ENCODE measurements at regions not wholly inside any gene's neighbourhood (a gene's known extent, or its start where the extent isn't known, plus 50 kb on each side); places are given as distances from the start of the nearest gene placed in this dataset.

DNA sequence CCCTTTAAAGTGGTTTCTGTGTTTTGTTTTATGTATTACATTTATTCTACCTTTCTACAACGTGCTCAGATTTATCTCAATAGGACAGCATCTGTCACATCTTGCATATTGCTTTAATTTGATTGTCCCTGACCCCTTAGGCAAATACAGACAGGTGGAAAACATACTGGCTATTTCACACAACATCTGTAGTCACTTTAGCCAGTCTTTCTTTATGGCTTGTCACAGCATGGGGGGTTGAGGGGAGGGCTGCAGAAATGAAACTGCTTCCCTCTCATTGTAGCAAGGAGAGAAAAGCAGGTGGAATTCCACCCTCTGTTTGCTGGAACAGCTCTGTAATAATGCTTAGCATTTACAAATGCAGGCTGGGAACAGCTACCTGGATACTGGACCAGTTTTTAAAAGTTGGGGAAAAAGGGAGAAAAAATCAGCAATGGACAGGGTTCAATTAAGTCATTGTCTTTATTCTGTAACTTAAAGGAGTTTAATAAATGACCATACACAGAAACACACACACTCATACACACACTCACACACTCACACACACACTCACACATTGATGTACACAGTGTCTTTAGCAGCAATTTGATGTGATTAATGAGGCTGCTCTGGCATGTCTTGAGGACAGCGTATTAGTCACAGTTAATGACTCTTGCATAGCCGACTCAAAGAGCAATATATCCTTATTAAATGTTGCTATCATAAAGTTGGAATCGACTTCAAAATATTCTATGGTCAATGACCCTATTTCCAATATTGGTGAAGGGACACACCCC, 283.7 kb upstream of the GBE1 start:
- TF ChIP-seq, protein P1, sequence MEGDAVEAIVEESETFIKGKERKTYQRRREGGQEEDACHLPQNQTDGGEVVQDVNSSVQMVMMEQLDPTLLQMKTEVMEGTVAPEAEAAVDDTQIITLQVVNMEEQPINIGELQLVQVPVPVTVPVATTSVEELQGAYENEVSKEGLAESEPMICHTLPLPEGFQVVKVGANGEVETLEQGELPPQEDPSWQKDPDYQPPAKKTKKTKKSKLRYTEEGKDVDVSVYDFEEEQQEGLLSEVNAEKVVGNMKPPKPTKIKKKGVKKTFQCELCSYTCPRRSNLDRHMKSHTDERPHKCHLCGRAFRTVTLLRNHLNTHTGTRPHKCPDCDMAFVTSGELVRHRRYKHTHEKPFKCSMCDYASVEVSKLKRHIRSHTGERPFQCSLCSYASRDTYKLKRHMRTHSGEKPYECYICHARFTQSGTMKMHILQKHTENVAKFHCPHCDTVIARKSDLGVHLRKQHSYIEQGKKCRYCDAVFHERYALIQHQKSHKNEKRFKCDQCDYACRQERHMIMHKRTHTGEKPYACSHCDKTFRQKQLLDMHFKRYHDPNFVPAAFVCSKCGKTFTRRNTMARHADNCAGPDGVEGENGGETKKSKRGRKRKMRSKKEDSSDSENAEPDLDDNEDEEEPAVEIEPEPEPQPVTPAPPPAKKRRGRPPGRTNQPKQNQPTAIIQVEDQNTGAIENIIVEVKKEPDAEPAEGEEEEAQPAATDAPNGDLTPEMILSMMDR (IDR thresholded peaks at IDR 0.05; ENCODE audit: unreplicated experiment), result no peak
- no peaks in the 10 kb centered on the region for H3K36me3 Mint-ChIP-seq (ENCODE audit: low read depth, unreplicated experiment)
- no peaks in the 10 kb centered on the region for H3K27me3 Mint-ChIP-seq (ENCODE audit: unreplicated experiment)
- H3K9me3 Mint-ChIP-seq (ENCODE audit: unreplicated experiment), result no peaks in the 10 kb centered on the region
- DNase-seq (ENCODE audit: low spot score), result no peak
- no peaks in the 10 kb centered on the region for H3K4me1 Mint-ChIP-seq (ENCODE audit: unreplicated experiment)
- H3K4me3 Mint-ChIP-seq (ENCODE audit: unreplicated experiment), result no peak overlapping the region
- no peak overlapping the region for H3K27ac Mint-ChIP-seq (ENCODE audit: unreplicated experiment)

DNA sequence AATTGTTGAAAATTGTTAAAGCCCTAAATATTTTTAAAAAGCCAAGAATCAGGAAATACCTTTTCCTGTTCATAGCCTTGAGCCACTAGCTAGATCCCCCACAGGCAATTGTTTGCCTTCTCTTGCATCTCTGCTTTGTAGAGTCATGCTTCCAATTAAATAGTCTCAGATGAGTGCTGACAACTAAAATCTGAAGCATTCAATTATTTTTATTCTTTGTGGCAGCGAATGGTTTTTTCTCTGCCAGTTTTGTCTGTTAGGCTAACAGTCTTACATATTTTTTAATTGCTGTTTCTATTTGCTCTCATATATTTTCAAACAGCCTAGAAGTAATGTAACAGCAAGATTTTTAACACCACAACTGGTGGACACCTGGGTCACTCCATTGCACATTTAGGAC, 277.1 kb upstream of the GBE1 start:
- TF ChIP-seq, protein P1 (IDR thresholded peaks at IDR 0.05; ENCODE audit: unreplicated experiment), result no peak
- Mint-ChIP-seq H3K9me3 (ENCODE audit: unreplicated experiment) (no peaks in the 10 kb centered on the region), H3K36me3 (ENCODE audit: low read depth, unreplicated experiment) (no peaks in the 10 kb centered on the region), H3K27ac (ENCODE audit: unreplicated experiment) (no peak overlapping the region), H3K27me3 (ENCODE audit: unreplicated experiment) (no peaks in the 10 kb centered on the region), H3K4me3 (ENCODE audit: unreplicated experiment) (no peak overlapping the region), H3K4me1 (ENCODE audit: unreplicated experiment) (no peaks in the 10 kb centered on the region)
- DNase-seq (ENCODE audit: low spot score), result no peak

DNA sequence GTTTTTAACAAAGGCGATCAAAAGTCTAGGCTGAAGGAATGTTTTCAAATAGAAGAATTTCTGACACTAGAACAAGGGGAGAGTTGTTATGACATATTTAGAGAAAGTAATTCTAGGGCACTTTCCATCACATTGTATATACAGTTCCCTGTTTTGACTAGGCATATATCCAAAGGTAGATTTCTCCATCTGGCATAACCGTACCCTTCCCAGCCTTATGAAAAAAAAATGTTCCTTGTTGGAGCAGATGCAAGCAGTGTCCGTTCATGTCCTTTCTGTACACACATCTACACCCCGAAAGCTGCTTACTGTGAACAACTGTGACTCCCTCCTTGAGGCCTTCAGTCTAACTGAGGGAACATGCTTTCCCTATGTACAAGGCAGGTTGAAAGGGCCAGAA, 271.7 kb upstream of the GBE1 start:
- peaks cover 3% of the 10 kb centered on the region for H3K27me3 Mint-ChIP-seq (ENCODE audit: unreplicated experiment)
- H3K9me3 Mint-ChIP-seq (ENCODE audit: unreplicated experiment), result no peaks in the 10 kb centered on the region
- TF ChIP-seq, protein P1 (IDR thresholded peaks at IDR 0.05; ENCODE audit: unreplicated experiment), result no peak

DNA sequence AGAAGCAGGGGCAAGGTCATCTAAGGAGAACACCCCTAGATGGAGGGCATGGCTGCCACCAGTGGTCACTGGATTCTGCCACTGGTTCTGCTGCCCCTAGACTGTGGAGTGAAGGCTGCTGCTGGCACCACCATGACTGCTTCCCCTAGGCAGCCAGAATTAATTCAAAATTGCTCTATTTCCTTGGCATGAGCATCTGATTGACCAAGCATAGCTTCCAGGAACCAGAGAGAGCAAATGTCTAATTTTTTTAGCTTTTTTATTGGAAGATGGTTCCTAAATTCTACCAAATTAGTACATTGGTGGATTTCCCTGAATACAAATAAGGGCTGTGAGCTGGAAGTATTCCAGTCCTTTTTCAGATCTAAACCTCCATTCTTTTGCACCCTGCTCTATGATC, 270.2 kb upstream of the GBE1 start:
- Mint-ChIP-seq H3K27ac (ENCODE audit: unreplicated experiment) (no peak overlapping the region), H3K36me3 (ENCODE audit: low read depth, unreplicated experiment) (no peaks in the 10 kb centered on the region), H3K4me3 (ENCODE audit: unreplicated experiment) (no peak overlapping the region), H3K9me3 (ENCODE audit: unreplicated experiment) (no peaks in the 10 kb centered on the region), H3K4me1 (ENCODE audit: unreplicated experiment) (peaks cover 3% of the 10 kb centered on the region), H3K27me3 (ENCODE audit: unreplicated experiment) (peaks cover 3% of the 10 kb centered on the region)
- TF ChIP-seq, protein P1 (IDR thresholded peaks at IDR 0.05; ENCODE audit: unreplicated experiment), result no peak
- DNase-seq (ENCODE audit: low spot score), result no peak

More for the DNA sequence above, 271.7 kb upstream of the GBE1 start:
- peaks cover 3% of the 10 kb centered on the region for H3K4me1 Mint-ChIP-seq (ENCODE audit: unreplicated experiment)
- DNase-seq (ENCODE audit: low spot score), result no peak
- H3K27ac Mint-ChIP-seq (ENCODE audit: unreplicated experiment), result no peak overlapping the region
- H3K4me3 Mint-ChIP-seq (ENCODE audit: unreplicated experiment), result no peak overlapping the region
- no peaks in the 10 kb centered on the region for H3K36me3 Mint-ChIP-seq (ENCODE audit: low read depth, unreplicated experiment)

DNA sequence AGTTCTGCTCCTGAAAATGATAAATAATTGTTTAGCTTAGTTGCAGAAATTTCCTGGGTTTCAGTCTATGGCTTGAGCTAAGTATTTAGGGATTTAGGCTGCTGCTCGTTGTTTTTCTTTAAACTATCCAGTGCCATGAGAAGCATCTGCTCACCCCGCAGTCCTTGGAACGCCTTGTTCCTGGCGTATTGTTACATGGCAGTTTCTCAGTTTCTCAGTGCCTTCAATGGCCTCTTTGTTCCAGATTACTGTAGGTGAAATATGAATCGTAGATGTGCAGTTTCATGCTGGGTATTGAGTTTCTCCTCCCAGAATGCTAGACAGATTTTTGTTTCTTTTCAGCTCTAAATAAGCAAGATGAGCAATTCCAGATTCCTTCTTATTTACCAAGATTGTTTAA, 269.5 kb upstream of the GBE1 start:
- H3K27ac Mint-ChIP-seq (ENCODE audit: unreplicated experiment), result no peak overlapping the region
- peaks cover 3% of the 10 kb centered on the region for H3K4me1 Mint-ChIP-seq (ENCODE audit: unreplicated experiment)

More for the DNA sequence above, 269.5 kb upstream of the GBE1 start:
- Mint-ChIP-seq H3K36me3 (ENCODE audit: low read depth, unreplicated experiment) (no peaks in the 10 kb centered on the region), H3K27me3 (ENCODE audit: unreplicated experiment) (peaks cover 3% of the 10 kb centered on the region), H3K9me3 (ENCODE audit: unreplicated experiment) (no peaks in the 10 kb centered on the region), H3K4me3 (ENCODE audit: unreplicated experiment) (no peak overlapping the region)
- no peak for DNase-seq (ENCODE audit: low spot score)
- TF ChIP-seq, protein P1 (IDR thresholded peaks at IDR 0.05; ENCODE audit: unreplicated experiment), result no peak
